ENCODE measurements at regions not wholly inside any gene's neighbourhood (a gene's known extent, or its start where the extent isn't known, plus 50 kb on each side); places are given as distances from the start of the nearest gene placed in this dataset.

GRCh38 chr21:41092312-41092711 lies 75.6 kb upstream of the BACE2 start:
- CTCF ChIA-PET = no interaction called here
- no peaks in the 10 kb centered on the region for H3K9me3 ChIP-seq (ENCODE audit: control insufficient read depth in 1 of 2, insufficient read depth in 1 of 2, low read length in 2 of 2)
- no peak for DNase-seq
- no peak overlapping the region for H3K27ac ChIP-seq (ENCODE audit: low read depth in 1 of 2, low read length in 2 of 2)
- no peaks in the 10 kb centered on the region for H3K4me1 ChIP-seq (ENCODE audit: insufficient read depth, low read length)
- no peaks in the 10 kb centered on the region for H3K9me3 Mint-ChIP-seq
- no peaks in the 10 kb centered on the region for H3K36me3 Mint-ChIP-seq (ENCODE audit: low read depth)
- peaks cover 37% of the 10 kb centered on the region for H3K27me3 Mint-ChIP-seq
- H3K4me3 ChIP-seq (ENCODE audit: low read length) = no peak overlapping the region
- no peak overlapping the region for H3K4me3 Mint-ChIP-seq
- H3K27me3 ChIP-seq (ENCODE audit: control insufficient read depth in 1 of 2, insufficient read depth in 2 of 2, low read length in 2 of 2) = peaks cover 0 to 4% of the 10 kb centered on the region in 2 experiments
- TF ChIP-seq, protein P1, sequence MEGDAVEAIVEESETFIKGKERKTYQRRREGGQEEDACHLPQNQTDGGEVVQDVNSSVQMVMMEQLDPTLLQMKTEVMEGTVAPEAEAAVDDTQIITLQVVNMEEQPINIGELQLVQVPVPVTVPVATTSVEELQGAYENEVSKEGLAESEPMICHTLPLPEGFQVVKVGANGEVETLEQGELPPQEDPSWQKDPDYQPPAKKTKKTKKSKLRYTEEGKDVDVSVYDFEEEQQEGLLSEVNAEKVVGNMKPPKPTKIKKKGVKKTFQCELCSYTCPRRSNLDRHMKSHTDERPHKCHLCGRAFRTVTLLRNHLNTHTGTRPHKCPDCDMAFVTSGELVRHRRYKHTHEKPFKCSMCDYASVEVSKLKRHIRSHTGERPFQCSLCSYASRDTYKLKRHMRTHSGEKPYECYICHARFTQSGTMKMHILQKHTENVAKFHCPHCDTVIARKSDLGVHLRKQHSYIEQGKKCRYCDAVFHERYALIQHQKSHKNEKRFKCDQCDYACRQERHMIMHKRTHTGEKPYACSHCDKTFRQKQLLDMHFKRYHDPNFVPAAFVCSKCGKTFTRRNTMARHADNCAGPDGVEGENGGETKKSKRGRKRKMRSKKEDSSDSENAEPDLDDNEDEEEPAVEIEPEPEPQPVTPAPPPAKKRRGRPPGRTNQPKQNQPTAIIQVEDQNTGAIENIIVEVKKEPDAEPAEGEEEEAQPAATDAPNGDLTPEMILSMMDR (IDR thresholded peaks at IDR 0.05) = no peak
- POLR2A ChIA-PET = no interaction called here
- H3K4me1 Mint-ChIP-seq (ENCODE audit: low read depth) = no peaks in the 10 kb centered on the region
- ATAC-seq (ENCODE audit: poor library complexity) = no peak
- intact Hi-C loops (cut with DNase I, micrococcal nuclease) = no loop called here
- H3K27ac Mint-ChIP-seq = no peak overlapping the region
- H3K36me3 ChIP-seq (ENCODE audit: insufficient read depth, low read length) = no peaks in the 10 kb centered on the region

DNA sequence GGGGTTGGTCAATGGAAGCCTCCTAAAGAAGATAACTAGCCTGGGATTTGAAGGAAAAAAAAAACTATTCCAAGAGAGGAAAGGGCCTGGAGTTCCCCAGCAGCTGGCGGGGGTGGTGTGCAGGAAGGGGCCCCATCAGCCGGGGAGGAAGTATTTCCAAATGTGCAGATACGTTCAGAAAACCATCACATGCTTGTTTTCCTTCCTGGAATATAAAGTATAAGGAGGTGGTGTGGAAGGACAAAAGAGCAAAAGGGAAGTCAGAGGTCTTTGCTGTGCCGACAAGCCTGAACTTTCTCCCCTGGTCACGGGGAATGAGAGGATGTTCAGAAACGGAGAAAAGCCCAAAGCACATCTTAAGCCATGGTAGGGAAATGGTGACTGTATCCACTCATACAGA lies 72.0 kb upstream of the BACE2 start:
- no peak overlapping the region for H3K27ac ChIP-seq (ENCODE audit: low read depth in 1 of 2, low read length in 2 of 2)
- peaks cover 17% of the 10 kb centered on the region for H3K27me3 Mint-ChIP-seq
- no peak overlapping the region for H3K27ac Mint-ChIP-seq
- ATAC-seq (ENCODE audit: poor library complexity) = no peak
- no peak for DNase-seq
- intact Hi-C loops (cut with DNase I, micrococcal nuclease) = no loop called here
- no peaks in the 10 kb centered on the region for H3K9me3 ChIP-seq (ENCODE audit: control insufficient read depth in 1 of 2, insufficient read depth in 1 of 2, low read length in 2 of 2)
- H3K27me3 ChIP-seq (ENCODE audit: control insufficient read depth in 1 of 2, insufficient read depth in 2 of 2, low read length in 2 of 2) = peaks cover 0 to 4% of the 10 kb centered on the region in 2 experiments
- no peaks in the 10 kb centered on the region for H3K9me3 Mint-ChIP-seq
- H3K4me3 ChIP-seq (ENCODE audit: low read length) = no peak overlapping the region
- POLR2A ChIA-PET = no interaction called here
- TF ChIP-seq, protein P1 (IDR thresholded peaks at IDR 0.05) = no peak
- H3K4me3 Mint-ChIP-seq = no peak overlapping the region
- no peaks in the 10 kb centered on the region for H3K36me3 Mint-ChIP-seq (ENCODE audit: low read depth)
- H3K4me1 ChIP-seq (ENCODE audit: insufficient read depth, low read length) = no peaks in the 10 kb centered on the region
- no peaks in the 10 kb centered on the region for H3K4me1 Mint-ChIP-seq (ENCODE audit: low read depth)
- CTCF ChIA-PET = no interaction called here
- H3K36me3 ChIP-seq (ENCODE audit: insufficient read depth, low read length) = no peaks in the 10 kb centered on the region

DNA sequence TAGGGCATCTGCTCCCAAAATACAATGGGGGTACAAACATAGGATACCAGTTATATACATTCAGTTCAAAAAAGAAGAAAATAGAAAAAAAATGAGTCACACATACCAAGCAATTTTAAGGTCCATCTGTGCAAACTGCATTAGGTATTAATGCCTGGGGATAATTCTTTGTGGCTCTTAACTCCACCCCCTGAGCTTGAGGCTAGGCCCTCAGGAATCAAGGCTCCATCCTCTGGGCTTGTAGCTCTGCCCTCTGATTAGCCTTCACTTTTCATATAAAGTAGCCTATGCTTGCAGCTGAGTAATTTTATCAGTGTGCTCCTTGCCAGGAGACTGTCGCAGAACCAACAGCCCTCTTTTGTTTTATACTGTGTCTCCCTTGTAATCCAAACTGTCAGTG lies 69.9 kb upstream of the BACE2 start:
- Histone ChIP-seq H3K4me3 (ENCODE audit: low read length) (no peak overlapping the region), H3K27me3 (ENCODE audit: control insufficient read depth in 1 of 2, insufficient read depth in 2 of 2, low read length in 2 of 2) (peaks cover 0 to 4% of the 10 kb centered on the region in 2 experiments), H3K27ac (ENCODE audit: low read depth in 1 of 2, low read length in 2 of 2) (no peak overlapping the region), H3K4me1 (ENCODE audit: insufficient read depth, low read length) (no peaks in the 10 kb centered on the region), H3K36me3 (ENCODE audit: insufficient read depth, low read length) (no peaks in the 10 kb centered on the region), H3K9me3 (ENCODE audit: control insufficient read depth in 1 of 2, insufficient read depth in 1 of 2, low read length in 2 of 2) (no peaks in the 10 kb centered on the region)
- CTCF ChIA-PET = no interaction called here
- peaks cover 11% of the 10 kb centered on the region for H3K27me3 Mint-ChIP-seq
- TF ChIP-seq, protein P1 (IDR thresholded peaks at IDR 0.05) = no peak
- intact Hi-C loops (cut with DNase I, micrococcal nuclease) = no loop called here
- no peak overlapping the region for H3K27ac Mint-ChIP-seq
- DNase-seq = no peak
- H3K4me1 Mint-ChIP-seq (ENCODE audit: low read depth) = no peaks in the 10 kb centered on the region
- H3K9me3 Mint-ChIP-seq = no peaks in the 10 kb centered on the region
- H3K36me3 Mint-ChIP-seq (ENCODE audit: low read depth) = no peaks in the 10 kb centered on the region
- POLR2A ChIA-PET = interaction anchor here (1.3 kb wide), 1 partner anchor 11 kb away, joined by 3 read pairs; no protein-coding TSS in a partner anchor
- no peak for ATAC-seq (ENCODE audit: poor library complexity)
- no peak overlapping the region for H3K4me3 Mint-ChIP-seq

All from CD4-positive, alpha-beta T cell (primary cell).